ENCODE measurements at regions not wholly inside any gene's neighbourhood (a gene's known extent, or its start where the extent isn't known, plus 50 kb on each side); places are given as distances from the start of the nearest gene placed in this dataset.

- H3K27ac Mint-ChIP-seq: no peak overlapping the region
- no peaks in the 10 kb centered on the region for H3K27me3 Mint-ChIP-seq
- peaks cover 17% of the 10 kb centered on the region for H3K9me3 Mint-ChIP-seq
- no peak overlapping the region for H3K4me3 Mint-ChIP-seq
- H3K4me1 Mint-ChIP-seq: no peaks in the 10 kb centered on the region
- H3K36me3 Mint-ChIP-seq (ENCODE audit: low read depth): no peaks in the 10 kb centered on the region
- no peak for ATAC-seq (replicated peaks)
These were observed 111.9 kb downstream of the INHBA start for GRCh38 chr7:41590986-41591385.

GRCh38 chr7:41588341-41588740, 114.5 kb downstream of the INHBA start:
- H3K27me3 Mint-ChIP-seq: no peaks in the 10 kb centered on the region
- H3K27ac Mint-ChIP-seq: no peak overlapping the region
- no peaks in the 10 kb centered on the region for H3K36me3 Mint-ChIP-seq (ENCODE audit: low read depth)
- no peak for ATAC-seq (replicated peaks)
- H3K4me3 Mint-ChIP-seq: no peak overlapping the region
- no peaks in the 10 kb centered on the region for H3K4me1 Mint-ChIP-seq
- H3K9me3 Mint-ChIP-seq: peaks cover 8% of the 10 kb centered on the region

- H3K4me1 Mint-ChIP-seq: no peaks in the 10 kb centered on the region
These were observed 115.8 kb downstream of the INHBA start for GRCh38 chr7:41586931-41587640.

GRCh38 chr7:41584746-41585145, 118.1 kb downstream of the INHBA start:
- no peaks in the 10 kb centered on the region for H3K4me1 Mint-ChIP-seq
- H3K36me3 Mint-ChIP-seq (ENCODE audit: low read depth): no peaks in the 10 kb centered on the region
- ATAC-seq (replicated peaks): no peak

More at GRCh38 chr7:41586931-41587640, 115.8 kb downstream of the INHBA start:
- Mint-ChIP-seq H3K27me3 (no peaks in the 10 kb centered on the region), H3K9me3 (peaks cover 8% of the 10 kb centered on the region), H3K36me3 (ENCODE audit: low read depth) (no peaks in the 10 kb centered on the region), H3K4me3 (no peak overlapping the region), H3K27ac (no peak overlapping the region)
- ATAC-seq (replicated peaks): no peak

GRCh38 chr7:41582116-41582515, 120.8 kb downstream of the INHBA start:
- peaks cover 18% of the 10 kb centered on the region for H3K9me3 Mint-ChIP-seq
- no peaks in the 10 kb centered on the region for H3K4me1 Mint-ChIP-seq
- H3K36me3 Mint-ChIP-seq (ENCODE audit: low read depth): no peaks in the 10 kb centered on the region
- no peak for ATAC-seq (replicated peaks)
- H3K4me3 Mint-ChIP-seq: no peak overlapping the region
- no peaks in the 10 kb centered on the region for H3K27me3 Mint-ChIP-seq
- no peak overlapping the region for H3K27ac Mint-ChIP-seq

More at GRCh38 chr7:41584746-41585145, 118.1 kb downstream of the INHBA start:
- Mint-ChIP-seq H3K9me3 (peaks cover 12% of the 10 kb centered on the region), H3K27me3 (no peaks in the 10 kb centered on the region), H3K4me3 (no peak overlapping the region), H3K27ac (no peak overlapping the region)

- Mint-ChIP-seq H3K36me3 (ENCODE audit: low read depth) (no peaks in the 10 kb centered on the region), H3K27me3 (no peaks in the 10 kb centered on the region), H3K9me3 (peaks cover 18% of the 10 kb centered on the region), H3K4me3 (no peak overlapping the region), H3K27ac (no peak overlapping the region), H3K4me1 (no peaks in the 10 kb centered on the region)
- no peak for ATAC-seq (replicated peaks)
These were observed 121.8 kb downstream of the INHBA start for GRCh38 chr7:41581041-41581440.

GRCh38 chr7:41579961-41580935, 122.6 kb downstream of the INHBA start:
- Mint-ChIP-seq H3K9me3 (peaks cover 18% of the 10 kb centered on the region), H3K36me3 (ENCODE audit: low read depth) (no peaks in the 10 kb centered on the region), H3K4me1 (no peaks in the 10 kb centered on the region), H3K27me3 (no peaks in the 10 kb centered on the region), H3K4me3 (no peak overlapping the region), H3K27ac (no peak overlapping the region)
- ATAC-seq (replicated peaks): no peak

- no peak overlapping the region for H3K27ac Mint-ChIP-seq
- H3K36me3 Mint-ChIP-seq (ENCODE audit: low read depth): no peaks in the 10 kb centered on the region
- no peaks in the 10 kb centered on the region for H3K27me3 Mint-ChIP-seq
- no peak overlapping the region for H3K4me3 Mint-ChIP-seq
- no peaks in the 10 kb centered on the region for H3K4me1 Mint-ChIP-seq
- H3K9me3 Mint-ChIP-seq: peaks cover 18% of the 10 kb centered on the region
- no peak for ATAC-seq (replicated peaks)
These were observed 124.2 kb downstream of the INHBA start for GRCh38 chr7:41578700-41579099.

- no peaks in the 10 kb centered on the region for H3K4me1 Mint-ChIP-seq
- H3K27ac Mint-ChIP-seq: no peak overlapping the region
- H3K9me3 Mint-ChIP-seq: peaks cover 11% of the 10 kb centered on the region
- H3K27me3 Mint-ChIP-seq: no peaks in the 10 kb centered on the region
- no peaks in the 10 kb centered on the region for H3K36me3 Mint-ChIP-seq (ENCODE audit: low read depth)
- no peak for ATAC-seq (replicated peaks)
- no peak overlapping the region for H3K4me3 Mint-ChIP-seq
These were observed 126.7 kb downstream of the INHBA start for GRCh38 chr7:41576166-41576565.

- no peak overlapping the region for H3K27ac Mint-ChIP-seq
- no peaks in the 10 kb centered on the region for H3K36me3 Mint-ChIP-seq (ENCODE audit: low read depth)
- no peaks in the 10 kb centered on the region for H3K27me3 Mint-ChIP-seq
- peaks cover 16% of the 10 kb centered on the region for H3K9me3 Mint-ChIP-seq
- ATAC-seq (replicated peaks): no peak
- no peaks in the 10 kb centered on the region for H3K4me1 Mint-ChIP-seq
- H3K4me3 Mint-ChIP-seq: no peak overlapping the region
These were observed 128.5 kb downstream of the INHBA start for GRCh38 chr7:41574377-41574776.

GRCh38 chr7:41573862-41574261, 129.0 kb downstream of the INHBA start:
- no peaks in the 10 kb centered on the region for H3K27me3 Mint-ChIP-seq
- H3K27ac Mint-ChIP-seq: no peak overlapping the region
- no peaks in the 10 kb centered on the region for H3K36me3 Mint-ChIP-seq (ENCODE audit: low read depth)
- no peaks in the 10 kb centered on the region for H3K4me1 Mint-ChIP-seq
- ATAC-seq (replicated peaks): no peak
- no peak overlapping the region for H3K4me3 Mint-ChIP-seq
- H3K9me3 Mint-ChIP-seq: peaks cover 19% of the 10 kb centered on the region

- Mint-ChIP-seq H3K4me3 (no peak overlapping the region), H3K27me3 (no peaks in the 10 kb centered on the region), H3K4me1 (no peaks in the 10 kb centered on the region), H3K27ac (no peak overlapping the region), H3K36me3 (ENCODE audit: low read depth) (no peaks in the 10 kb centered on the region), H3K9me3 (peaks cover 15% of the 10 kb centered on the region)
- no peak for ATAC-seq (replicated peaks)
These were observed 129.4 kb downstream of the INHBA start for GRCh38 chr7:41573443-41573842.

- Mint-ChIP-seq H3K27me3 (no peaks in the 10 kb centered on the region), H3K4me1 (no peaks in the 10 kb centered on the region), H3K27ac (no peak overlapping the region), H3K4me3 (no peak overlapping the region), H3K9me3 (peaks cover 13% of the 10 kb centered on the region), H3K36me3 (ENCODE audit: low read depth) (no peaks in the 10 kb centered on the region)
- ATAC-seq (replicated peaks): no peak
These were observed 129.9 kb downstream of the INHBA start for GRCh38 chr7:41573015-41573414.

- Mint-ChIP-seq H3K4me1 (no peaks in the 10 kb centered on the region), H3K27ac (no peak overlapping the region), H3K36me3 (ENCODE audit: low read depth) (no peaks in the 10 kb centered on the region), H3K27me3 (no peaks in the 10 kb centered on the region), H3K9me3 (peaks cover 13% of the 10 kb centered on the region), H3K4me3 (no peak overlapping the region)
- no peak for ATAC-seq (replicated peaks)
These were observed 131.3 kb downstream of the INHBA start for GRCh38 chr7:41571573-41571972.

GRCh38 chr7:41570766-41571165, 132.1 kb downstream of the INHBA start:
- H3K4me3 Mint-ChIP-seq: no peak overlapping the region
- H3K27me3 Mint-ChIP-seq: no peaks in the 10 kb centered on the region
- no peaks in the 10 kb centered on the region for H3K4me1 Mint-ChIP-seq
- H3K27ac Mint-ChIP-seq: no peak overlapping the region
- H3K36me3 Mint-ChIP-seq (ENCODE audit: low read depth): no peaks in the 10 kb centered on the region
- ATAC-seq (replicated peaks): no peak
- H3K9me3 Mint-ChIP-seq: peaks cover 13% of the 10 kb centered on the region
